ENCODE measurements at regions not wholly inside any gene's neighbourhood (a gene's known extent, or its start where the extent isn't known, plus 50 kb on each side); places are given as distances from the start of the nearest gene placed in this dataset.
"Not testable (repeated sequence)": the region's sequence is repeated elsewhere in the genome, so short reads cannot be mapped to it uniquely, and the experiment has no call there.

- DNase-seq: not testable (repeated sequence)
Observed at GRCh38 chr4:188977232-188977631, 838.0 kb downstream of the TRIML1 start.

- DNase-seq: no peak
Observed at GRCh38 chr4:188984518-188984917, 845.3 kb downstream of the TRIML1 start.

- no peak for DNase-seq
Observed at GRCh38 chr4:188986271-188986689, 847.0 kb downstream of the TRIML1 start.

GRCh38 chr4:188987011-188987410 is 847.8 kb downstream of the TRIML1 start:
- no peak for DNase-seq

- DNase-seq: no peak
Observed at GRCh38 chr4:188988131-188988530, 848.9 kb downstream of the TRIML1 start.

- DNase-seq: no peak
Observed at GRCh38 chr4:188989371-188989770, 850.1 kb downstream of the TRIML1 start.

- no peak for DNase-seq
Observed at GRCh38 chr4:188992706-188993105, 853.5 kb downstream of the TRIML1 start.

- no peak for DNase-seq
Observed at GRCh38 chr4:188993871-188994270, 854.6 kb downstream of the TRIML1 start.

GRCh38 chr4:189001283-189001970 is 862.2 kb downstream of the TRIML1 start:
- no peak for DNase-seq

GRCh38 chr4:189001971-189002450 is 862.8 kb downstream of the TRIML1 start:
- DNase-seq: no peak

- no peak for DNase-seq
Observed at GRCh38 chr4:189002475-189002874, 863.2 kb downstream of the TRIML1 start.

GRCh38 chr4:189010452-189011217 is 871.4 kb downstream of the TRIML1 start:
- not testable (repeated sequence) for DNase-seq

GRCh38 chr4:189021831-189022230 is 882.6 kb downstream of the TRIML1 start:
- DNase-seq: no peak

- no peak for DNase-seq
Observed at GRCh38 chr4:189022440-189023035, 883.3 kb downstream of the TRIML1 start.

- no peak for DNase-seq
Observed at GRCh38 chr4:189029976-189030504, 890.8 kb downstream of the TRIML1 start.

GRCh38 chr4:189032606-189033338 is 893.5 kb downstream of the TRIML1 start:
- no peak for DNase-seq

- no peak for DNase-seq
Observed at GRCh38 chr4:189033801-189034347, 894.6 kb downstream of the TRIML1 start.

GRCh38 chr4:189035091-189035490 is 895.9 kb downstream of the TRIML1 start:
- DNase-seq: no peak

GRCh38 chr4:189035654-189036053 is 896.4 kb downstream of the TRIML1 start:
- no peak for DNase-seq

GRCh38 chr4:189036906-189037305 is 897.7 kb downstream of the TRIML1 start:
- no peak for DNase-seq

GRCh38 chr4:189046642-189047041 is 894.0 kb upstream of the FRG1 start:
- no peak for DNase-seq

- DNase-seq: no peak
Observed at GRCh38 chr4:189048119-189048518, 892.6 kb upstream of the FRG1 start.

GRCh38 chr4:189049682-189050081 is 891.0 kb upstream of the FRG1 start:
- no peak for DNase-seq

Data from NCI-H226 (cell line).